GM19324 (cell line): ENCODE measurements at regions not wholly inside any gene's neighbourhood (a gene's known extent, or its start where the extent isn't known, plus 50 kb on each side); places are given as distances from the start of the nearest gene placed in this dataset.
A peak's percentile ranks its signal among the peaks of the same experiment; 100 is the strongest.
"Not testable (repeated sequence)": the region's sequence is repeated elsewhere in the genome, so short reads cannot be mapped to it uniquely, and the experiment has no call there.

ENCODE experiments used
- ATAC-seq: cut with Tn5 transposase; IDR thresholded peaks from one replicate; pipeline ENCODE4 v1.9.1; 2021; ENCODE audit warnings: mild to moderate bottlenecking, moderate library complexity; ENCODE audit not compliant: unreplicated experiment, low FRiP score

GRCh38 chr4:93888308-93888707, 59.8 kb downstream of the ATOH1 start:
- no peak for ATAC-seq

GRCh38 chr4:93888768-93889167, 60.2 kb downstream of the ATOH1 start:
- ATAC-seq: no peak

- no peak for ATAC-seq
Measured at GRCh38 chr4:93891244-93891643, 62.7 kb downstream of the ATOH1 start.

- ATAC-seq: no peak
Measured at GRCh38 chr4:93894995-93895394, 66.4 kb downstream of the ATOH1 start.

GRCh38 chr4:93896516-93896915, 68.0 kb downstream of the ATOH1 start:
- ATAC-seq: no peak

- ATAC-seq: peak; percentile 68
Measured at GRCh38 chr4:93897559-93897958, 69.0 kb downstream of the ATOH1 start.

GRCh38 chr4:93908778-93909177, 80.2 kb downstream of the ATOH1 start:
- no peak for ATAC-seq

GRCh38 chr4:93911671-93912070, 83.1 kb downstream of the ATOH1 start:
- no peak for ATAC-seq

- ATAC-seq: no peak
Measured at GRCh38 chr4:93912146-93912545, 83.6 kb downstream of the ATOH1 start.

- ATAC-seq: no peak
Measured at GRCh38 chr4:93918856-93919255, 90.3 kb downstream of the ATOH1 start.

GRCh38 chr4:93923570-93923969, 95.0 kb downstream of the ATOH1 start:
- not testable (repeated sequence) for ATAC-seq

GRCh38 chr4:93947286-93947685, 118.7 kb downstream of the ATOH1 start:
- no peak for ATAC-seq

- not testable (repeated sequence) for ATAC-seq
Measured at GRCh38 chr4:93950239-93950638, 121.7 kb downstream of the ATOH1 start.

GRCh38 chr4:93957186-93957585, 128.6 kb downstream of the ATOH1 start:
- no peak for ATAC-seq

- no peak for ATAC-seq
Measured at GRCh38 chr4:93960450-93960849, 131.9 kb downstream of the ATOH1 start.

- no peak for ATAC-seq
Measured at GRCh38 chr4:93960916-93961315, 132.4 kb downstream of the ATOH1 start.

- no peak for ATAC-seq
Measured at GRCh38 chr4:93981594-93981993, 153.0 kb downstream of the ATOH1 start.

- no peak for ATAC-seq
Measured at GRCh38 chr4:93982255-93982654, 153.7 kb downstream of the ATOH1 start.

- ATAC-seq: peak; percentile 100
Measured at GRCh38 chr4:93983140-93983539, 154.6 kb downstream of the ATOH1 start.

- ATAC-seq: no peak
Measured at GRCh38 chr4:93994175-93994994, 165.8 kb downstream of the ATOH1 start.

- ATAC-seq: no peak
Measured at GRCh38 chr4:93996895-93997294, 168.3 kb downstream of the ATOH1 start.

- ATAC-seq: no peak
Measured at GRCh38 chr4:94000559-94000958, 172.0 kb downstream of the ATOH1 start.
